Lower leg skin (tissue), 3 donors: ENCODE measurements at regions not wholly inside any gene's neighbourhood (a gene's known extent, or its start where the extent isn't known, plus 50 kb on each side); places are given as distances from the start of the nearest gene placed in this dataset.

Experiments used
- POLR2A ChIP-seq, 2 donors: fragments of 450-650 bp; IDR thresholded peaks; one replicate each; pipeline ENCODE4 v1.6.1; 2016 to 2017; ENCODE audit warnings: antibody characterized with exemption in 2 of 2, mild to moderate bottlenecking in 1 of 2, moderate library complexity in 1 of 2
- TF ChIP-seq, protein P1 (sequence below), 3 donors: fragments of 450-650 bp; IDR thresholded peaks; one replicate each; pipeline ENCODE4 v1.5.1; 2016; ENCODE audit warnings: antibody characterized with exemption in 3 of 3, mild to moderate bottlenecking in 3 of 3, moderate library complexity in 2 of 3

DNA sequence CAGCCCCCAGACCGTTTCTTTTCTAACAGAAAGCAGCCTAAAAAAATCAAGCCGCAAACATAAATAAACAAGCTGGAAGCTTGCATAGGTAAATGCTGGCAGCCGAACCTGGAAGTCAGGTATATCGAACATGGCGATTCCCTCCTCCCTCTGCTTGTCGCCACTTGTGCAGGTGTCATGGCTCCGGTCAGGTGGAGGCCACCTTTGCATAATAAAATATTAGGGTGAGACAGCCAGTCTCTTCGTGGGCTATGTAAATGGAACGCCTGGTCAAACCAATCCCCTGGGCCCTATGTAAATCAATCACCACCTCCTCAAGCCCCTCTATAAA is 223.9 kb upstream of the DAAM1 start:
- TF ChIP-seq, protein P1, sequence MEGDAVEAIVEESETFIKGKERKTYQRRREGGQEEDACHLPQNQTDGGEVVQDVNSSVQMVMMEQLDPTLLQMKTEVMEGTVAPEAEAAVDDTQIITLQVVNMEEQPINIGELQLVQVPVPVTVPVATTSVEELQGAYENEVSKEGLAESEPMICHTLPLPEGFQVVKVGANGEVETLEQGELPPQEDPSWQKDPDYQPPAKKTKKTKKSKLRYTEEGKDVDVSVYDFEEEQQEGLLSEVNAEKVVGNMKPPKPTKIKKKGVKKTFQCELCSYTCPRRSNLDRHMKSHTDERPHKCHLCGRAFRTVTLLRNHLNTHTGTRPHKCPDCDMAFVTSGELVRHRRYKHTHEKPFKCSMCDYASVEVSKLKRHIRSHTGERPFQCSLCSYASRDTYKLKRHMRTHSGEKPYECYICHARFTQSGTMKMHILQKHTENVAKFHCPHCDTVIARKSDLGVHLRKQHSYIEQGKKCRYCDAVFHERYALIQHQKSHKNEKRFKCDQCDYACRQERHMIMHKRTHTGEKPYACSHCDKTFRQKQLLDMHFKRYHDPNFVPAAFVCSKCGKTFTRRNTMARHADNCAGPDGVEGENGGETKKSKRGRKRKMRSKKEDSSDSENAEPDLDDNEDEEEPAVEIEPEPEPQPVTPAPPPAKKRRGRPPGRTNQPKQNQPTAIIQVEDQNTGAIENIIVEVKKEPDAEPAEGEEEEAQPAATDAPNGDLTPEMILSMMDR (IDR thresholded peaks at IDR 0.05): no peak
- no peak for TF ChIP-seq POLR2A (IDR thresholded peaks at IDR 0.05)
